ENCODE measurements at regions not wholly inside any gene's neighbourhood (a gene's known extent, or its start where the extent isn't known, plus 50 kb on each side); places are given as distances from the start of the nearest gene placed in this dataset.
"Not testable (repeated sequence)": the region's sequence is repeated elsewhere in the genome, so short reads cannot be mapped to it uniquely, and the experiment has no call there.

GRCh38 chr6:60789601-60790000, 1496.4 kb downstream of the KHDRBS2 start:
- not testable (repeated sequence) for DNase-seq

- DNase-seq = not testable (repeated sequence)
These were observed 1503.1 kb downstream of the KHDRBS2 start for GRCh38 chr6:60782698-60783464.

- not testable (repeated sequence) for DNase-seq
These were observed 1506.4 kb downstream of the KHDRBS2 start for GRCh38 chr6:60779591-60779990.

- DNase-seq = not testable (repeated sequence)
These were observed 1518.1 kb downstream of the KHDRBS2 start for GRCh38 chr6:60767791-60768499.

- DNase-seq = not testable (repeated sequence)
These were observed 1520.7 kb downstream of the KHDRBS2 start for GRCh38 chr6:60765331-60765730.

GRCh38 chr6:60763464-60764080, 1522.5 kb downstream of the KHDRBS2 start:
- peak in 2 of 3 donors; percentile 1 to 5 for DNase-seq

- DNase-seq = not testable (repeated sequence)
These were observed 1525.1 kb downstream of the KHDRBS2 start for GRCh38 chr6:60760928-60761327.

- peak in 1 of 3 donors; percentile 6 for DNase-seq
These were observed 1526.7 kb downstream of the KHDRBS2 start for GRCh38 chr6:60759149-60759825.

- not testable (repeated sequence) for DNase-seq
These were observed 1527.3 kb downstream of the KHDRBS2 start for GRCh38 chr6:60758725-60759124.

- no peak for DNase-seq
These were observed 1531.1 kb downstream of the KHDRBS2 start for GRCh38 chr6:60754879-60755278.

GRCh38 chr6:60750353-60751081, 1535.5 kb downstream of the KHDRBS2 start:
- DNase-seq = not testable (repeated sequence)

- DNase-seq = peak in 1 of 3 donors; percentile 6
These were observed 1538.1 kb downstream of the KHDRBS2 start for GRCh38 chr6:60747765-60748556.

- not testable (repeated sequence) for DNase-seq
These were observed 1548.1 kb downstream of the KHDRBS2 start for GRCh38 chr6:60737764-60738425.

- peak in 1 of 3 donors; percentile 1 for DNase-seq
These were observed 1548.7 kb downstream of the KHDRBS2 start for GRCh38 chr6:60737315-60737714.

- not testable (repeated sequence) for DNase-seq
These were observed 1562.1 kb downstream of the KHDRBS2 start for GRCh38 chr6:60723935-60724334.

GRCh38 chr6:60695232-60695631, 1590.8 kb downstream of the KHDRBS2 start:
- DNase-seq = no peak

GRCh38 chr6:60687085-60687484, 1598.9 kb downstream of the KHDRBS2 start:
- DNase-seq = no peak

- no peak for DNase-seq
These were observed 1604.2 kb downstream of the KHDRBS2 start for GRCh38 chr6:60681806-60682205.

- DNase-seq = no peak
These were observed 1606.8 kb downstream of the KHDRBS2 start for GRCh38 chr6:60679175-60679574.

GRCh38 chr6:60671369-60671768, 1614.7 kb downstream of the KHDRBS2 start:
- DNase-seq = no peak

Data from muscle of back (tissue), 3 donors.